ENCODE measurements at regions not wholly inside any gene's neighbourhood (a gene's known extent, or its start where the extent isn't known, plus 50 kb on each side); places are given as distances from the start of the nearest gene placed in this dataset.
"Not testable (repeated sequence)": the region's sequence is repeated elsewhere in the genome, so short reads cannot be mapped to it uniquely, and the experiment has no call there.

GRCh38 chr7:81441750-81442149, 328.1 kb downstream of the HGF start (continued):
- no peak for TF ChIP-seq ZNF281 (CRISPR knock-in tag; IDR thresholded peaks at IDR 0.05)
- TF ChIP-seq, protein P1, sequence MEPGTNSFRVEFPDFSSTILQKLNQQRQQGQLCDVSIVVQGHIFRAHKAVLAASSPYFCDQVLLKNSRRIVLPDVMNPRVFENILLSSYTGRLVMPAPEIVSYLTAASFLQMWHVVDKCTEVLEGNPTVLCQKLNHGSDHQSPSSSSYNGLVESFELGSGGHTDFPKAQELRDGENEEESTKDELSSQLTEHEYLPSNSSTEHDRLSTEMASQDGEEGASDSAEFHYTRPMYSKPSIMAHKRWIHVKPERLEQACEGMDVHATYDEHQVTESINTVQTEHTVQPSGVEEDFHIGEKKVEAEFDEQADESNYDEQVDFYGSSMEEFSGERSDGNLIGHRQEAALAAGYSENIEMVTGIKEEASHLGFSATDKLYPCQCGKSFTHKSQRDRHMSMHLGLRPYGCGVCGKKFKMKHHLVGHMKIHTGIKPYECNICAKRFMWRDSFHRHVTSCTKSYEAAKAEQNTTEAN (CRISPR knock-in tag; IDR thresholded peaks at IDR 0.05) = no peak

DNA sequence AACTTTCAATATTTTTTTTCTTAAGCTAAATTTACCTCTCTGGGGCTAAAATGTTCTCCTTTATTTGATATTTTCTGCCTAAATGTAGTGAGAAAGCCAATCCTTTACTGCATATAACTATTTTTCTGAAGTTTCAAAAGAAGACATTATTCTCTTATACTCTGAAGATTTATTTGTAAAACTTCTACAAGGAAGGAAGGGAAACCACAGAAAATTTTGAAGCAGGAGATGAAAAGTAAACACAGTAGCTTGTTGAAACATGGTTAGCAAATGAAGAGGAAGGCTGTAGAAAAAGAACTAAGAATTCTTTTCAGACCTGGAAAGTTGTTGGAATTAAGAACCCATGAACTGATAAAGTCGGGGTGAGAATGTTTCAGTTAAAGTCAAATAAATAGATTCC, 330.3 kb downstream of the HGF start:
- peaks cover 14% of the 10 kb centered on the region for H3K9me3 Mint-ChIP-seq
- H3K27me3 Mint-ChIP-seq (ENCODE audit: low read depth) = no peaks in the 10 kb centered on the region
- DNase-seq (ENCODE audit: low spot score) (no peak), ATAC-seq (no peak)
- no peak overlapping the region for H3K4me3 Mint-ChIP-seq
- no peak for TF ChIP-seq NR1H2 (CRISPR knock-in tag; IDR thresholded peaks at IDR 0.05)
- no peak for TF ChIP-seq NFE2L1 (CRISPR knock-in tag; IDR thresholded peaks at IDR 0.05)
- no peak for TF ChIP-seq HMGA2 (CRISPR knock-in tag; IDR thresholded peaks at IDR 0.05)
- no peak for TF ChIP-seq SP1 (CRISPR knock-in tag; conservative IDR thresholded peaks at IDR 0.05)
- TF ChIP-seq ZNF138 (CRISPR knock-in tag; conservative IDR thresholded peaks at IDR 0.05) = no peak
- TF ChIP-seq TP53 (CRISPR knock-in tag; IDR thresholded peaks at IDR 0.05) = no peak
- TF ChIP-seq FOXJ3 (CRISPR knock-in tag; IDR thresholded peaks at IDR 0.05; ENCODE audit: borderline replicate concordance) = no peak
- peaks cover 9% of the 10 kb centered on the region for H3K36me3 Mint-ChIP-seq
- POLR2A ChIA-PET = no interaction called here
- H3K4me1 Mint-ChIP-seq = no peaks in the 10 kb centered on the region
- CTCF ChIA-PET = no interaction called here
- H3K27ac Mint-ChIP-seq = no peak overlapping the region

DNA sequence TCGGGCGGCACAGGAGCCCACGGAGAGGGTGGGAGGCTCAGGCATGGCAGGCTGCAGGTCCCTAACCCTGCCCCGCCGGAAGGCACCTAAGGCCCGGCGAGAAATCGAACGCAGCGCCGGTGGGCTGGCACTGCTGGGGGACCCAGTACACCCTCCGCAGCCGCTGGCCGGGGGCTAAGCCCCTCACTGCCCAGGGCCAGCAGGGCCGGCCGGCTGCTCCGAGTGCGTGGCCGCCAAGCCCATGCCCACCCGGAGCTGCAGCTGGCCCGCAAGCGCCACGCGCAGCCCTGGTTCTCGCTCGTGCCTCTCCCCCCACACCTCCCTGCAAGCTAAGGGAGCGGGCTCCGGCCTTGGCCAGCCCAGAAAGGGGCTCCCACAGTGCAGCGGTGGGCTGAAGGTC, 332.7 kb downstream of the HGF start:
- H3K4me1 Mint-ChIP-seq; H3K4me3 Mint-ChIP-seq; POLR2A ChIA-PET; H3K36me3 Mint-ChIP-seq; H3K27ac Mint-ChIP-seq; CTCF ChIA-PET; ATAC-seq; DNase-seq (ENCODE audit: low spot score); H3K27me3 Mint-ChIP-seq (ENCODE audit: low read depth): not testable (repeated sequence)
- H3K9me3 Mint-ChIP-seq = peaks cover 14% of the 10 kb centered on the region

DNA sequence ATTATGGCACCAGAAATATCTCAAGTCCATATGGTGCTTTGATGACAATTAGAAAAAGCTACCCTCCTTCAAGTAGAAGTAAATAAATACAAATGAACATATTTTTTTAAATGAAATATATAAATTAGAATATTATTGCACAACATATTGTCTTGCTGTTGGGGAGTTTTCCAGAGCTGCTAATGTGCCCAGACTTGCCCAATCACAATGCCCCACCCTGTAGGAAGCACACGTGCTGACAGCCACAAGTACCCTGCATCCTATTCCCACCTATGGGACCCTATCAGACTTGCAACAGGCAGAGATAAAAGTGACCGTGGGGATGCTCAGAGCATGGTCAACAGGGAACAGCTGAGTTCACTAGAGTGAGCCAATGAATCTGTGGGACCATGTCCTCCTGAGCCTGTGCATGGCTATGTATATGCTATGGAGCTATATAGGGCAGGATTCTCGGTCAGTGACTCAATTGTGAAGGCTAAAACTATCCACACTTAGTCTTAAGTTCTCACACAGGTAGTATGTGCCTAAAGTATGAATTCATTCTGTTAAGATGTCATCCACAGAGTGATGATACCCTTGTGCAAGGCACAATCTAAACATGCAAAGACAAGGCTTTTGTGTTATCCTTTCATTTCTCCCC, 336.0 kb downstream of the HGF start:
- POLR2A ChIA-PET = no interaction called here
- TF ChIP-seq, protein P2, sequence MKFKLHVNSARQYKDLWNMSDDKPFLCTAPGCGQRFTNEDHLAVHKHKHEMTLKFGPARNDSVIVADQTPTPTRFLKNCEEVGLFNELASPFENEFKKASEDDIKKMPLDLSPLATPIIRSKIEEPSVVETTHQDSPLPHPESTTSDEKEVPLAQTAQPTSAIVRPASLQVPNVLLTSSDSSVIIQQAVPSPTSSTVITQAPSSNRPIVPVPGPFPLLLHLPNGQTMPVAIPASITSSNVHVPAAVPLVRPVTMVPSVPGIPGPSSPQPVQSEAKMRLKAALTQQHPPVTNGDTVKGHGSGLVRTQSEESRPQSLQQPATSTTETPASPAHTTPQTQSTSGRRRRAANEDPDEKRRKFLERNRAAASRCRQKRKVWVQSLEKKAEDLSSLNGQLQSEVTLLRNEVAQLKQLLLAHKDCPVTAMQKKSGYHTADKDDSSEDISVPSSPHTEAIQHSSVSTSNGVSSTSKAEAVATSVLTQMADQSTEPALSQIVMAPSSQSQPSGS (CRISPR knock-in tag; IDR thresholded peaks at IDR 0.05; ENCODE audit: borderline replicate concordance, low read depth) = no peak
- no peak for TF ChIP-seq ZBTB21 (CRISPR knock-in tag; IDR thresholded peaks at IDR 0.05; ENCODE audit: borderline replicate concordance)
- TF ChIP-seq GTF2I (CRISPR knock-in tag; conservative IDR thresholded peaks at IDR 0.05) = no peak
- TF ChIP-seq ETV6 (CRISPR knock-in tag; IDR thresholded peaks at IDR 0.05) = no peak
- TF ChIP-seq SOX15 (CRISPR knock-in tag; IDR thresholded peaks at IDR 0.05) = no peak
- no peak for TF ChIP-seq FOXK1 (CRISPR knock-in tag; IDR thresholded peaks at IDR 0.05)
- TF ChIP-seq, protein P3, sequence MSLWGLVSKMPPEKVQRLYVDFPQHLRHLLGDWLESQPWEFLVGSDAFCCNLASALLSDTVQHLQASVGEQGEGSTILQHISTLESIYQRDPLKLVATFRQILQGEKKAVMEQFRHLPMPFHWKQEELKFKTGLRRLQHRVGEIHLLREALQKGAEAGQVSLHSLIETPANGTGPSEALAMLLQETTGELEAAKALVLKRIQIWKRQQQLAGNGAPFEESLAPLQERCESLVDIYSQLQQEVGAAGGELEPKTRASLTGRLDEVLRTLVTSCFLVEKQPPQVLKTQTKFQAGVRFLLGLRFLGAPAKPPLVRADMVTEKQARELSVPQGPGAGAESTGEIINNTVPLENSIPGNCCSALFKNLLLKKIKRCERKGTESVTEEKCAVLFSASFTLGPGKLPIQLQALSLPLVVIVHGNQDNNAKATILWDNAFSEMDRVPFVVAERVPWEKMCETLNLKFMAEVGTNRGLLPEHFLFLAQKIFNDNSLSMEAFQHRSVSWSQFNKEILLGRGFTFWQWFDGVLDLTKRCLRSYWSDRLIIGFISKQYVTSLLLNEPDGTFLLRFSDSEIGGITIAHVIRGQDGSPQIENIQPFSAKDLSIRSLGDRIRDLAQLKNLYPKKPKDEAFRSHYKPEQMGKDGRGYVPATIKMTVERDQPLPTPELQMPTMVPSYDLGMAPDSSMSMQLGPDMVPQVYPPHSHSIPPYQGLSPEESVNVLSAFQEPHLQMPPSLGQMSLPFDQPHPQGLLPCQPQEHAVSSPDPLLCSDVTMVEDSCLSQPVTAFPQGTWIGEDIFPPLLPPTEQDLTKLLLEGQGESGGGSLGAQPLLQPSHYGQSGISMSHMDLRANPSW (CRISPR knock-in tag; conservative IDR thresholded peaks at IDR 0.05; ENCODE audit: low read depth) = no peak
- H3K4me3 Mint-ChIP-seq = no peak overlapping the region
- H3K36me3 Mint-ChIP-seq = peaks cover 9% of the 10 kb centered on the region
- CTCF ChIA-PET = no interaction called here
- DNase-seq (ENCODE audit: low spot score) (no peak), ATAC-seq (no peak)
- peaks cover 14% of the 10 kb centered on the region for H3K9me3 Mint-ChIP-seq
- H3K4me1 Mint-ChIP-seq = peaks cover 14% of the 10 kb centered on the region
- H3K27me3 Mint-ChIP-seq (ENCODE audit: low read depth) = no peaks in the 10 kb centered on the region; the same call in 1 of the 2 replicates
- H3K27ac Mint-ChIP-seq = no peak overlapping the region
